ENCODE measurements at regions not wholly inside any gene's neighbourhood (a gene's known extent, or its start where the extent isn't known, plus 50 kb on each side); places are given as distances from the start of the nearest gene placed in this dataset.

DNA sequence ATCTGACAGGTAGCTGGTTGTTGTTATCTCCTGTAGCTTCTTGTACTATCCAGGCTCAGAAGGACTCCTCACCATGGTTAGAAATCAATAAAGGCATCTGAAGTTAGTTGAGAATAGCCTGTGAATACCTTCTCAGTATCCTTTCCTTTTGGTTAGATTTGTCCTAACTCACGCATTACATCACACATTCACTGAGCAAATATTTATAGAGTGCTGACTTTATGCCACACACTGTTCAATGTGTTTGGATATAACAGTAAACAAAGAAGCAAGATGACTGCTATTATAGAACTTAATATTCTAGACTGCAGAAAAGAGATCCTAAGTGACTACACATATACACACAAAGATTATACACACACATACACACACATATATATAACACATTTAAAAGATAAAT is 889.9 kb upstream of the CHAC2 start:
- TF ChIP-seq, protein P1, sequence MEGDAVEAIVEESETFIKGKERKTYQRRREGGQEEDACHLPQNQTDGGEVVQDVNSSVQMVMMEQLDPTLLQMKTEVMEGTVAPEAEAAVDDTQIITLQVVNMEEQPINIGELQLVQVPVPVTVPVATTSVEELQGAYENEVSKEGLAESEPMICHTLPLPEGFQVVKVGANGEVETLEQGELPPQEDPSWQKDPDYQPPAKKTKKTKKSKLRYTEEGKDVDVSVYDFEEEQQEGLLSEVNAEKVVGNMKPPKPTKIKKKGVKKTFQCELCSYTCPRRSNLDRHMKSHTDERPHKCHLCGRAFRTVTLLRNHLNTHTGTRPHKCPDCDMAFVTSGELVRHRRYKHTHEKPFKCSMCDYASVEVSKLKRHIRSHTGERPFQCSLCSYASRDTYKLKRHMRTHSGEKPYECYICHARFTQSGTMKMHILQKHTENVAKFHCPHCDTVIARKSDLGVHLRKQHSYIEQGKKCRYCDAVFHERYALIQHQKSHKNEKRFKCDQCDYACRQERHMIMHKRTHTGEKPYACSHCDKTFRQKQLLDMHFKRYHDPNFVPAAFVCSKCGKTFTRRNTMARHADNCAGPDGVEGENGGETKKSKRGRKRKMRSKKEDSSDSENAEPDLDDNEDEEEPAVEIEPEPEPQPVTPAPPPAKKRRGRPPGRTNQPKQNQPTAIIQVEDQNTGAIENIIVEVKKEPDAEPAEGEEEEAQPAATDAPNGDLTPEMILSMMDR (IDR thresholded peaks at IDR 0.05) = no peak
- TF ChIP-seq POLR2A (IDR thresholded peaks at IDR 0.05) = no peak

All from right lobe of liver (tissue), 4 donors.